HG03354 (cell line): ENCODE measurements at regions not wholly inside any gene's neighbourhood (a gene's known extent, or its start where the extent isn't known, plus 50 kb on each side); places are given as distances from the start of the nearest gene placed in this dataset.

Source experiments
- ATAC-seq: cut with Tn5 transposase; IDR thresholded peaks from one replicate; pipeline ENCODE4 v1.9.1; 2021; ENCODE audit warnings: mild to moderate bottlenecking; ENCODE audit not compliant: unreplicated experiment, poor library complexity, severe bottlenecking

- ATAC-seq = no peak
Observed at GRCh38 chr18:28707006-28707405, 530.1 kb upstream of the CDH2 start.

- no peak for ATAC-seq
Observed at GRCh38 chr18:28706397-28706796, 529.5 kb upstream of the CDH2 start.

DNA sequence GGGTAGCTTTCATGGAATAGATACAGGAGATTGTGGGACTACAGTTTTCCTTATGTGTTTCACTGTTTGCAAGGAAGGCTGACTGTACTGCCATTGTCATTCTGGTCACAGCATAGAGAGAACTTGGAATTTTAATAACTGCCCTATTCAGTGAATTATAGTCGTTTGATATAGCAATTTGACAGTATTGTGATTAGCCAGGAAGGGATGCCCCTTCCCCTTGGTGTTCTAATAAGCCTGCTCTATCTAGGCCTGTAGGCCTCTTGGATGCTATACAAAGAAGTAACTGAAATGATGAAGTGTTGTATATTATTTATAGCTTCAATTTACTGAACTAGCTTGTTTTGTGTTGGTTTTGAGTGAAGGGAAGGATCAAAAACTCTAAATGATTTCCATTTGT is 528.6 kb upstream of the CDH2 start:
- no peak for ATAC-seq

DNA sequence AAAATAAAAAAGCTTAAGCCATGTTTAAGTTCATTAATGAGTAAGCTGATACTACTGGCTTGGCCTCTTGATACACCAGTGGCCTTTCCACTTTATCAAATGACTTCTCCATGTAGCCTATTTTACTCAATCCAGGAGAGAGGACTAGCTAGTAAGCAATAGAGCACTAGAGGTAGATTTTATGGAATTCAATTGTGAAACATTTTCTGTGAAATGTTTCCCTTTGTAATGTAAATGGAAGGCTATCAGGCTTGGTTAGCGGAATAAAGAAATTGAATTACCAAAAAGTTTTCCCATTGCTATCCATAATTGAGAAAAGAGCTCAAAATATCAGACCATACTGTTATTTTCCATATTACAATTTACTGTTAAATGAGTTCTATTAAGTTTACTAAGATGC is 515.4 kb upstream of the CDH2 start:
- ATAC-seq = no peak

DNA sequence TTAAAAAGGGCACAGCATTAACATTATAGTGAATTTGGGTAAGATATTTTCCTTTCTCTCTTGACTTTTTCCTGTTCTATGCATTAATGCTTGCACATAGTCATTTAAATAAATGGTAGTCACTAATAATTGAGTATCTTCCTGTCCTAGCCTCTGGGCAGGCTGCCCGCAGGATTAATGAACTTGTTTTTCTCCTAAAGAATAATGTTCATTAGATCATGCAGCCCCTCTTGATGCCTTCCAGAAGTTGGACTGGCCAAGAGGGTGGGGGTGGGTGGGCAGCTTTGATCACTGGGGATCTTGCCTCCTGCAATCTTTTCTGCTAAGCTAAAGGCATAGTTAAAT is 514.5 kb upstream of the CDH2 start:
- no peak for ATAC-seq

- ATAC-seq = no peak
Observed at GRCh38 chr18:28690836-28691495, 514.0 kb upstream of the CDH2 start.

DNA sequence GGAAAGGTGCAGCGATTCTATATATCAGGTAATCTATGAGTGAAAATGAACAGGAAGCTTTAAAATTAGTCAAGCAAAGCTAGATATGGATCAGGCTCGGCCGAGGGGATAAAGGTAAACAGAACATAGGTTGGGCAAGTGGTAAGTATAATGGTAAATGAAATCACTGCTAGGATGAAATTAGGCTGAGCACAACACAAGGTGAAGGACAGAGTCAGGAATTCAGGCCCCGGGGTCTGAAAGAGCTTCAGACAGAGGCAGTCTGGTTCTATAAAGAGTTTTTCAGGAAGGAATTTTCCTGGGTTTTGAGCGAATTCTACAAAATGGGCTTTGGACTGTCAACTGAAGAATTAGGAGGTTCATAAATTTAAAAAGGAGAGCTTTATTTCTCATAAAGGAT is 513.2 kb upstream of the CDH2 start:
- no peak for ATAC-seq

GRCh38 chr18:28689588-28689987 is 512.7 kb upstream of the CDH2 start:
- no peak for ATAC-seq

DNA sequence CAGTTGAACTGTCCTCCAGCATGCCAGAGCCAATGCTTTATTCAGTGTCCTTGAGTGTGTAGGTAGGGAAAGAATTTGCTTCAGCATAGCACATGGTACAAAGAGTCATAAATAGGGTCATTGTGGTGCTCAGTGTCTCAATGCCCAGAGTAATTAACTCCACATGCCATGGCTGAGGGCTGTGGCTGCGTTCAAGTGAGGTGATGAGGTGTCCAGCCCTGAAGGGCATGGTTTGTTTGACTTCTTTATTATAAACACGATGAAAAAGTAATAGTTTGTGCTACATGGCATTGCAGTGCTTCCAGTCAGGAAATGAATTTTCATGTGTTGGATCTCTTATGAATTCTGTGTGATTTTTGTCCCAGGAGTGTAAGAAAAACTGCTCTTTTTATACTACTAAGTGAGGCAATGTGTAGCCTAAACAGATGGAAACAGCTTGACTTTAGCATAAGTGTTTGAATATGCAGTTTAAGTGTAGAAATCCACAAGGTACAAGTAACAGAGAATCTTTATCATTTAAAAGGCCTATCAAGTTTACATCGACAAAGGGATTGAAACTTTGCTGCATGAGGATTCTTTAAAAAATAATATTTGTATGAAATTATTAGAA is 507.9 kb upstream of the CDH2 start:
- ATAC-seq = no peak

- no peak for ATAC-seq
Observed at GRCh38 chr18:28682912-28683311, 506.0 kb upstream of the CDH2 start.

GRCh38 chr18:28669165-28669564 is 492.2 kb upstream of the CDH2 start:
- ATAC-seq = no peak

GRCh38 chr18:28666216-28666615 is 489.3 kb upstream of the CDH2 start:
- ATAC-seq = no peak

GRCh38 chr18:28657961-28658360 is 481.0 kb upstream of the CDH2 start:
- ATAC-seq = no peak

GRCh38 chr18:28652654-28653053 is 475.7 kb upstream of the CDH2 start:
- no peak for ATAC-seq

- ATAC-seq = no peak
Observed at GRCh38 chr18:28651298-28651697, 474.4 kb upstream of the CDH2 start.

DNA sequence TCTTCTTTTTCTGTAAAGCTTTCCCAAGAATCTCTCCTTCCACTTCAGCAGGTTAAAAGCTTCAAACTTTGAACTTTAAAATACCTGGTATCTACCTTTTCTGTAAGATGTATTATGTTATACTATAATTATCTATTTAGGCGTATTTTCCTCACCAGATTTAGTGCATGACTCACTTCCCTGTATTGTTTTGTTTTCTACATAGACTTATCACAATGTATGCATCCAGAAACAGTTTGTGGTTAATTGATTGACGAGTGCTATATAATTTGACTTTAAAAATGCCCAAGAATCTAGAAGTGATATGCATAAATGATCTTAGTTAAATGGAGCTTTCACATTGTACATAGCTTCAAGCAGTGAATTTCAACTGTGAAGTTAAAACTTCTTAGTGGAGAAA is 473.9 kb upstream of the CDH2 start:
- ATAC-seq = no peak

DNA sequence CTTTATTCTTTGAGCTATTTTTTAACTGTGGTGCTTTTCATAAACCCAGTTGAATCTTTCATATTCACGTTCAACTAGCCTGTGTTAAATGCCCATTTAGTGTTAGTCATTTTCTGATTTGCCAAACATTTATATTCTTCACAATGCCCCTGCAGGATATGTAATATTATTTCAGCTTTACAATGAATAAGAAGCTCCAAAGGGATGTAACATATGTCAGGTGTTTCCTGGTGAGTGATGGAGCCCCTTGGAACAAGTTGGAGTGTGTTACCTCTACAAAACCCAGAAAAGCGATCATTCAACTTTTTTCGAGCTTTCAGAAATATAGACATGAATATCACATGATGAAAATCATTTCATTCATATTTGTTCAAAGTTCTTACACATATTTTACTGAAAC is 471.0 kb upstream of the CDH2 start:
- ATAC-seq = no peak

DNA sequence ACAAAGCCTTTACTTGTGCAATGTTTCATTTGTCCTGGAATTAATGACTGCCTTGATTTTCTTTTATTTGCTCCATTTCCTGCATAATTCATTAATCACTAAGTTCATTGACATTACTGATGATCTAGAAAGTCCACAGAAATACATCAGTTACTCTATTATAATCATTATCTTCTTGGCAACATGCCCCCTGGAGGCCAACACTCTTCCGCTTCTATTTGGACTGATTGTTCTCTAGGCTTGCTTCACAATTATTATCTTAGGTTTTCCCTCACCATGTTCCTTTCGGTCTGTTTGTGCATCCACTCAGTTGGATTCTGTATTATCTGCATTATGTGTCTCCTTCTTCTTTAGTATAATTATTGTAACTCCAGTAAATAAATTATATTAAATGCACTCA is 461.0 kb upstream of the CDH2 start:
- ATAC-seq = no peak

- ATAC-seq = no peak
Observed at GRCh38 chr18:28635530-28635929, 458.6 kb upstream of the CDH2 start.

DNA sequence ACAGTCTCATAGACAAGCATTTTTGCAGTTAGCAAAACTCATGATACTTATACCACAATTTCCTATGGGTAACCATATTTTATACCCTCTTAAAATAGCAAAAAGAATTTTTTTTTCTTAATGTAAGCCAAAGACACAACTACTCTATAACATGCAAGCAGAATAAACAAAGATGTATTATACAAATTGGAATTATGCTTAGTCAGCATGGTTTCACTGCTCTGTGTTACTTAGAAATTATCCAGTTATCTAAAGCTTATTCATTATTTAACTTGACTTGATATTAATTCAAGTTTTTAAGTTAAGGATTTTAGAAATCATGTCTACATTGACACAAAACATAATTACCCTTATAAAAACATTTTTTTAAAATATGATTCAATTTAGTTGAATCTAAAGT is 449.8 kb upstream of the CDH2 start:
- ATAC-seq = no peak

DNA sequence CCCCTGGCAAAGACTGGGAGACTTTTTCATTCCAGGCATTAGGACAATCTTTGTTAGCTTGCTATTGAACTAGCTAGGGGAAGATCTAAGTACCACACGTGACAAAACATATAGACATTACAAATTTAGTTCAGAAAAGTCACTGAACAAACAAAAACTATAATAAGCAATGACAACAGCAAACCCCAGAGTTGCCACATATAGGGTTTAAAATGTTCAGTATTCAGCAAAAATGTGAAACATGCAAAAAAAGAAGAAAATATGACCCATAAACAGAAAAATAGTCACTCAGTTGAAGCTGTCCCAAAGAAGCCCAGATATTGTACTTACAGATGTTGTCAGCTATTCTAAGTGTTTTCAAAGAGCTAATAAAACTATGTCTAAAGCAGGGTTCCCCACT is 431.1 kb upstream of the CDH2 start:
- ATAC-seq = no peak

DNA sequence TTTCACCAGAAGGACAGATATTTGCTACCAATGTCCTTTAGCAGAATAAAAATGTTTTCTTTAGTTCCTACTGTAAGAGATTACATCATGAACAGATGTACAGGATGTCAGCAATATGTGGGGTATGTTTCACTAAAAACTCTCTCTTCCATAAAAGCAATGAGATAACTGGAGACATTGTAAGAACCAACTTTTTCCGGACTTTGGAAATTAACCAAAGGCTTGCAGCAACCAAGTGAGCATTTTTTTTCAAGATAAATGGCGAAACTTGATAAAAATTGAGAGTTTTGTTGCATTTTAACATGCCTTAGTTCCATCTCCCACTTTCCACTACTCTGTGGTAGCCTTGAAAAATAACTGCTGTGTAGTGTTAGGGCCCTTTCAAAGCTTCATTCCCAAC is 429.8 kb upstream of the CDH2 start:
- no peak for ATAC-seq
